ENCODE measurements at regions not wholly inside any gene's neighbourhood (a gene's known extent, or its start where the extent isn't known, plus 50 kb on each side); places are given as distances from the start of the nearest gene placed in this dataset.

GRCh38 chr4:19842471-19842870 lies 409.2 kb upstream of the SLIT2 start:
- H3K36me3 ChIP-seq (ENCODE audit: control insufficient read depth in 2 of 3, insufficient read depth in 3 of 3, low read length in 3 of 3) = no peaks in the 10 kb centered on the region
- no peak overlapping the region for H3K4me3 ChIP-seq (ENCODE audit: low read length in 3 of 3)
- peaks cover 0 to 7% (median 0%) of the 10 kb centered on the region in 3 donors for H3K4me1 ChIP-seq (ENCODE audit: control insufficient read depth in 2 of 3, insufficient read depth in 2 of 3, low read depth in 1 of 3, low read length in 3 of 3)
- no peak overlapping the region for H3K27ac ChIP-seq (ENCODE audit: low read depth in 2 of 2, low read length in 2 of 2)
- no peak for FAIRE-seq
- H3K9me3 ChIP-seq (ENCODE audit: control insufficient read depth in 2 of 3, insufficient read depth in 1 of 3, low read length in 3 of 3) = no peaks in the 10 kb centered on the region
- intact Hi-C loops (cut with DNase I) = no loop called here
- H3K9ac ChIP-seq (ENCODE audit: low read length in 3 of 3) = no peak overlapping the region
- H3K27me3 ChIP-seq (ENCODE audit: control insufficient read depth, insufficient read depth, low read length) = no peaks in the 10 kb centered on the region
- no peak for TF ChIP-seq CTCF (IDR thresholded peaks at IDR 0.05; ENCODE audit: borderline replicate concordance, extremely low read depth, insufficient read depth)
- DNase-seq = no peak

- intact Hi-C loops (cut with DNase I) = no loop called here
These were observed 412.8 kb upstream of the SLIT2 start for GRCh38 chr4:19838858-19839257.

GRCh38 chr4:19835429-19835828 lies 416.3 kb upstream of the SLIT2 start:
- DNase-seq (no peak), FAIRE-seq (no peak)
- TF ChIP-seq CTCF (IDR thresholded peaks at IDR 0.05; ENCODE audit: borderline replicate concordance, extremely low read depth, insufficient read depth) = no peak
- Histone ChIP-seq H3K36me3 (ENCODE audit: control insufficient read depth in 2 of 3, insufficient read depth in 3 of 3, low read length in 3 of 3) (no peaks in the 10 kb centered on the region), H3K4me1 (ENCODE audit: control insufficient read depth in 2 of 3, insufficient read depth in 2 of 3, low read depth in 1 of 3, low read length in 3 of 3) (no peaks in the 10 kb centered on the region), H3K9ac (ENCODE audit: low read length in 3 of 3) (no peak overlapping the region), H3K4me3 (ENCODE audit: low read length in 3 of 3) (no peak overlapping the region), H3K27ac (ENCODE audit: low read depth in 2 of 2, low read length in 2 of 2) (no peak overlapping the region), H3K27me3 (ENCODE audit: control insufficient read depth, insufficient read depth, low read length) (no peaks in the 10 kb centered on the region), H3K9me3 (ENCODE audit: control insufficient read depth in 2 of 3, insufficient read depth in 1 of 3, low read length in 3 of 3) (no peaks in the 10 kb centered on the region)
- intact Hi-C loops (cut with DNase I) = no loop called here

More at GRCh38 chr4:19838858-19839257, 412.8 kb upstream of the SLIT2 start:
- FAIRE-seq (no peak), DNase-seq (no peak)
- Histone ChIP-seq H3K4me3 (ENCODE audit: low read length in 3 of 3) (no peak overlapping the region), H3K27me3 (ENCODE audit: control insufficient read depth, insufficient read depth, low read length) (no peaks in the 10 kb centered on the region), H3K27ac (ENCODE audit: low read depth in 2 of 2, low read length in 2 of 2) (no peak overlapping the region), H3K36me3 (ENCODE audit: control insufficient read depth in 2 of 3, insufficient read depth in 3 of 3, low read length in 3 of 3) (no peaks in the 10 kb centered on the region), H3K4me1 (ENCODE audit: control insufficient read depth in 2 of 3, insufficient read depth in 2 of 3, low read depth in 1 of 3, low read length in 3 of 3) (peaks cover 0 to 7% (median 0%) of the 10 kb centered on the region in 3 donors), H3K9me3 (ENCODE audit: control insufficient read depth in 2 of 3, insufficient read depth in 1 of 3, low read length in 3 of 3) (no peaks in the 10 kb centered on the region), H3K9ac (ENCODE audit: low read length in 3 of 3) (no peak overlapping the region)
- no peak for TF ChIP-seq CTCF (IDR thresholded peaks at IDR 0.05; ENCODE audit: borderline replicate concordance, extremely low read depth, insufficient read depth)

GRCh38 chr4:19832411-19832810 lies 419.3 kb upstream of the SLIT2 start:
- DNase-seq (no peak), FAIRE-seq (no peak)
- H3K27ac ChIP-seq (ENCODE audit: low read depth in 2 of 2, low read length in 2 of 2) = no peak overlapping the region
- TF ChIP-seq CTCF (IDR thresholded peaks at IDR 0.05; ENCODE audit: borderline replicate concordance, extremely low read depth, insufficient read depth) = no peak
- no peak overlapping the region for H3K9ac ChIP-seq (ENCODE audit: low read length in 3 of 3)
- no peaks in the 10 kb centered on the region for H3K4me1 ChIP-seq (ENCODE audit: control insufficient read depth in 2 of 3, insufficient read depth in 2 of 3, low read depth in 1 of 3, low read length in 3 of 3)
- no peaks in the 10 kb centered on the region for H3K36me3 ChIP-seq (ENCODE audit: control insufficient read depth in 2 of 3, insufficient read depth in 3 of 3, low read length in 3 of 3)
- no peaks in the 10 kb centered on the region for H3K9me3 ChIP-seq (ENCODE audit: control insufficient read depth in 2 of 3, insufficient read depth in 1 of 3, low read length in 3 of 3)
- no peaks in the 10 kb centered on the region for H3K27me3 ChIP-seq (ENCODE audit: control insufficient read depth, insufficient read depth, low read length)
- intact Hi-C loops (cut with DNase I) = no loop called here
- H3K4me3 ChIP-seq (ENCODE audit: low read length in 3 of 3) = no peak overlapping the region

All from kidney (tissue), 13 donors.